Smooth muscle cell (in vitro differentiated cells): ENCODE measurements at regions not wholly inside any gene's neighbourhood (a gene's known extent, or its start where the extent isn't known, plus 50 kb on each side); places are given as distances from the start of the nearest gene placed in this dataset.
A peak's percentile ranks its signal among the peaks of the same experiment; 100 is the strongest.

Experiments used
- DNase-seq: peaks from one replicate; lab custom pipeline; 2025; ENCODE audit not compliant: unreplicated experiment; lab: John Stamatoyannopoulos, UW
- H2AFZ ChIP-seq: fragments of 200-600 bp; sonication (generic); 2 replicates; pipeline ENCODE4 v1.6.0; 2016; ENCODE audit warnings: antibody characterized with exemption, low read depth, mild to moderate bottlenecking
- H3F3A ChIP-seq: fragments of 200-600 bp; sonication (generic); 2 replicates; pipeline ENCODE4 v1.6.0; 2017; ENCODE audit warnings: antibody characterized with exemption, low read depth
- H3K27ac ChIP-seq: fragments of 200-600 bp; sonication (generic); 2 replicates; pipeline ENCODE4 v1.5.1; 2016; ENCODE audit warnings: low read depth, mild to moderate bottlenecking
- H3K27me3 ChIP-seq: fragments of 200-600 bp; sonication (generic); 2 replicates; pipeline ENCODE4 v1.6.1; 2016; ENCODE audit warnings: low read depth, mild to moderate bottlenecking
- H3K36me3 ChIP-seq: fragments of 200-600 bp; sonication (generic); 2 replicates; pipeline ENCODE4 v1.5.1; 2016; ENCODE audit warnings: low read depth
- H3K4me1 ChIP-seq: fragments of 200-600 bp; sonication (generic); 2 replicates; pipeline ENCODE4 v1.5.1; 2016; ENCODE audit warnings: low read depth
- H3K4me2 ChIP-seq: fragments of 200-600 bp; sonication (generic); 2 replicates; pipeline ENCODE4 v1.6.0; 2016; ENCODE audit warnings: mild to moderate bottlenecking
- H3K4me3 ChIP-seq: fragments of 200-600 bp; sonication (generic); 2 replicates; pipeline ENCODE4 v1.5.1; 2016; ENCODE audit warnings: mild to moderate bottlenecking
- H3K79me2 ChIP-seq: fragments of 200-600 bp; sonication (generic); 2 replicates; pipeline ENCODE4 v1.6.0; 2016; ENCODE audit warnings: low read depth, mild to moderate bottlenecking
- H3K9ac ChIP-seq: fragments of 200-600 bp; sonication (generic); 2 replicates; pipeline ENCODE4 v1.6.0; 2016; ENCODE audit warnings: low read depth
- H3K9me3 ChIP-seq: fragments of 200-600 bp; sonication (generic); replicated peaks from 2 replicates; pipeline ENCODE4 v1.5.1; 2016; ENCODE audit warnings: low read depth
- H4K20me1 ChIP-seq: fragments of 200-600 bp; sonication (generic); 2 replicates; pipeline ENCODE4 v1.6.0; 2016; ENCODE audit warnings: low read depth
- CTCF ChIP-seq: fragments of 200-600 bp; sonication (generic); IDR thresholded peaks from 2 replicates; pipeline ENCODE4 v1.5.1; 2017; ENCODE audit warnings: borderline replicate concordance, mild to moderate bottlenecking, antibody characterized with exemption; ENCODE audit not compliant: insufficient read depth, poor library complexity, severe bottlenecking
- WGBS: methylation state at CpG from one replicate; pipeline ENCODE4 v1.1.7; 2016; ENCODE audit warnings: low lambda C conversion rate; 5-methylcytosine and 5-hydroxymethylcytosine counted together

DNA sequence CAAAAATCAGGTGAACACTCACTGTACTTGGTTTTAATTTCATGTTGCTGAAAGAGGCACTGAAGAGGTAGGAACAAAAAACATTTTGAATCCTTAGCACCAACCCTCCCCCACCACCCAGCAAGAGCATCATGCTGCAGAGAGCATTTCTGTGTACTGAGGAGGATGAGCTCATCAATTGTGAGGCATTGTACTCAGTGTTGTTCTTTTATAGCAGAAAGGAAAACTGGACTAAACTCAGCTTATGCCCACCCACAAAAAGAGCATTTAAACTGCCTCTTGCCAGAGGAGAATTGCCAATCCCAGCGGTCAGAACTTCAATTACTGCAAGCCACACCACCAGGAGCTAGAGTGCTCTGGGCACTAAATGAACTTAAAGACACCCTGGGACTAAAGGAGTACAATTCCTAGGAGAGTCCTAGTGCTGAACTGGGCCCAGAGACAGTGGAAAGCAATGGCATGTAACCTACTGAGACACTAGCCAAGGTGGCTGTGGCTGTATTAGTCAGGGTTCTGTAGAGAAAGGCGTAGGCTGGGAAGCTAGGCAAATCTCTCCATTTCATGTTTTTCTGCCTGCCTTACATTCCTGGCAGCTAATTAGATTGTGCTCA is 280.7 kb upstream of the KLHL4 start:
- Histone ChIP-seq H3F3A (no peaks in the 10 kb centered on the region), H3K4me3 (no peak overlapping the region), H3K4me2 (no peak overlapping the region), H3K79me2 (no peaks in the 10 kb centered on the region), H3K9ac (no peak overlapping the region), H3K9me3 (no peaks in the 10 kb centered on the region), H3K27me3 (no peaks in the 10 kb centered on the region), H3K36me3 (no peaks in the 10 kb centered on the region), H3K27ac (no peak overlapping the region), H3K4me1 (no peaks in the 10 kb centered on the region), H4K20me1 (no peaks in the 10 kb centered on the region), H2AFZ (no peak overlapping the region)
- no peak for DNase-seq
- 81% methylated on average over 2 of the region's 2 CpGs for WGBS
- TF ChIP-seq CTCF: no peak

GRCh38 chrX:87265518-87265917 is 252.1 kb upstream of the KLHL4 start:
- Histone ChIP-seq H3K4me2 (no peak overlapping the region), H3K4me1 (no peaks in the 10 kb centered on the region)
- WGBS: 90% methylated on average over 5 of the region's 5 CpGs

DNA sequence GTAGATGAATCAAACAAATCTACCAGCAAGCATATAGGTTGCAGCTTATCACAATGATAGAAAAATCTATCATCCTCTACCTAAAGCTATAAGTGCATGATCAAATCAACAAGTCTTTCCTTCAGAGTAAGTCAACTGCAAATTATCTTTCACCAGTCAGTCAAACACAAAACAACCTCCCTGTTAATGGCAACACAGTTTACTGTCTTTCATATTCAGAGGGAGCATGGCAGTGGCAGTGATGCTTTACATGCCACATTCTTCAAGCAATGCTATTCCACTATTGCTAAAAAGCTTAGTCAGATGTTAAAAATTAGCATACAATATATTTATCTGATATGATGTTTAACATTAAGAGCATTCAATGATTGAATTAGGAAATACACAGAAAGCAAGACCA is 245.1 kb upstream of the KLHL4 start:
- Histone ChIP-seq H3K4me3 (no peak overlapping the region), H2AFZ (no peak overlapping the region), H3K27ac (no peak overlapping the region), H3K4me2 (no peak overlapping the region), H3K79me2 (no peaks in the 10 kb centered on the region), H4K20me1 (no peaks in the 10 kb centered on the region), H3K27me3 (no peaks in the 10 kb centered on the region), H3K4me1 (no peaks in the 10 kb centered on the region), H3F3A (no peaks in the 10 kb centered on the region), H3K36me3 (no peaks in the 10 kb centered on the region), H3K9ac (no peak overlapping the region), H3K9me3 (no peaks in the 10 kb centered on the region)
- TF ChIP-seq CTCF: no peak
- DNase-seq: no peak

More at GRCh38 chrX:87265518-87265917, 252.1 kb upstream of the KLHL4 start:
- H3K79me2 ChIP-seq: no peaks in the 10 kb centered on the region
- no peak for DNase-seq
- H3K9ac ChIP-seq: no peak overlapping the region
- no peaks in the 10 kb centered on the region for H3K36me3 ChIP-seq
- no peaks in the 10 kb centered on the region for H3F3A ChIP-seq
- no peak overlapping the region for H3K4me3 ChIP-seq
- no peaks in the 10 kb centered on the region for H3K9me3 ChIP-seq
- TF ChIP-seq CTCF: no peak
- H3K27me3 ChIP-seq: no peaks in the 10 kb centered on the region
- no peak overlapping the region for H3K27ac ChIP-seq
- no peaks in the 10 kb centered on the region for H4K20me1 ChIP-seq
- H2AFZ ChIP-seq: peak overlapping the region; percentile 49

- no peak overlapping the region for H2AFZ ChIP-seq
- no peak overlapping the region for H3K27ac ChIP-seq
- peak; percentile 68 for TF ChIP-seq CTCF
- peak overlapping the region; percentile 56 for H3K4me2 ChIP-seq
- no peaks in the 10 kb centered on the region for H4K20me1 ChIP-seq
- no peaks in the 10 kb centered on the region for H3K27me3 ChIP-seq
- no peaks in the 10 kb centered on the region for H3K79me2 ChIP-seq
- H3K4me3 ChIP-seq: no peak overlapping the region
- no peaks in the 10 kb centered on the region for H3K36me3 ChIP-seq
- H3F3A ChIP-seq: no peaks in the 10 kb centered on the region
- no peaks in the 10 kb centered on the region for H3K9me3 ChIP-seq
- no peak for DNase-seq
- no peak overlapping the region for H3K9ac ChIP-seq
- H3K4me1 ChIP-seq: no peaks in the 10 kb centered on the region
- WGBS: 16% methylated on average over 4 of the region's 4 CpGs
Measured at GRCh38 chrX:87299563-87300160, 217.9 kb upstream of the KLHL4 start.
